GM21367 (cell line): ENCODE measurements at regions not wholly inside any gene's neighbourhood (a gene's known extent, or its start where the extent isn't known, plus 50 kb on each side); places are given as distances from the start of the nearest gene placed in this dataset.
"Not testable (repeated sequence)": the region's sequence is repeated elsewhere in the genome, so short reads cannot be mapped to it uniquely, and the experiment has no call there.

Experiments
- ATAC-seq: cut with Tn5 transposase; IDR thresholded peaks from one replicate; pipeline ENCODE4 v1.9.1; 2021; ENCODE audit not compliant: unreplicated experiment

GRCh38 chr10:32143302-32143847 lies 87.2 kb upstream of the KIF5B start:
- ATAC-seq = no peak

- ATAC-seq = no peak
Observed at GRCh38 chr10:32142646-32143045, 86.4 kb upstream of the KIF5B start.

DNA sequence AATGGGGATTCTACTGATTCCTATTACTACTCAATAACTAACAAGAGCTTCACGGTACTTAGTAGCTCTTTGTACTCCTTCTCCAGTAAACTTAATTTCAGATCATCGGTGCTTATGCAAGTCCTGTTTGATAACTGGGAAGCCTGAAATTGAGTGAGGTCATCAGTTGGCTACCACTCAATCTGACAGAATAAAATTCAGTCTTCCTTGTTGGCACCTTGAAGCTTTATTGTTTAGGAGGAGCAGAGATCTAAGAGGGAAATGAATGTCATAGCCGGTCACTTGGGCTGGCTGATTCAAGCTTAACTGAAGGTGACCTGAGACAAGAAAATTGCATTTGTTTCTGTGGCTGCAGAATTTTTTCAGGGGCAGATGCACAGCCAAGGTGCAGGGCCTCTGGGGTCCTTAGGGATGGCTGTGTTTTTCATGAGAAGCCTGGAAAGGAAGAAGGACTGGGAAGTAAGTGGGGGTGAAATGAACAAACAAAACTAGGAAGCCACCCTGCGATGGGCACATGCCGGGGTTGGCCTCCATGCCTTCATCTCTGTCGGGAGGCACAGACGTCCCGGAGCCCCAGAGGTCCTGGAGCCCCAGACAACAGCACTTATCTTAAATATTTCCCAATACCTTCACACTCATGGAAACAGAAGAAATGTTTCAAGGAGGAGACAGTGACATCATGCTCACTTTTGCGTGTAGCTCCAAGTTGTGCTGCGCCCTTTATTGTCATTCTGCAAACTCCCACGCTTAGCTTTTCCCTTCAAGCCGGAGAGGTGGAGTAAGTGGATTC lies 85.0 kb upstream of the KIF5B start:
- no peak for ATAC-seq

DNA sequence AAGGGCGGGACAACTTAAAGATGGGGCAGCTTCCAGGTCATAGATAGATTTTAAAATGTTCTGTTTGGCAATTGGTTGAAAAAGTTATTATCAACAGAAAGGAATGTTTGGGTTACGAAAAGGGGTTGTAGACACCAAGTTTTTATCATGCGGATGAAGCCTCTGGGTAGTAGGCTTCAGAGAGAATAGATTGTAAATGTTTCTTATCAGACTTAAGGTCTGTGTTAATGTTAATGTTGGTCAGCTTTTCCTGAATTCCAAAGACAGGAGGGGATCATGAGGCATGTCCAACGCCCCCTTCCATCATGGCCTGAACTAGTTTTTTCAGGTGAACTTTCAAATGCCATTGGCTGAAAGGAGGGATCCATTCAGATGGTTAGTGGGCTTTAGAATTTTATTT lies 84.2 kb upstream of the KIF5B start:
- no peak for ATAC-seq

DNA sequence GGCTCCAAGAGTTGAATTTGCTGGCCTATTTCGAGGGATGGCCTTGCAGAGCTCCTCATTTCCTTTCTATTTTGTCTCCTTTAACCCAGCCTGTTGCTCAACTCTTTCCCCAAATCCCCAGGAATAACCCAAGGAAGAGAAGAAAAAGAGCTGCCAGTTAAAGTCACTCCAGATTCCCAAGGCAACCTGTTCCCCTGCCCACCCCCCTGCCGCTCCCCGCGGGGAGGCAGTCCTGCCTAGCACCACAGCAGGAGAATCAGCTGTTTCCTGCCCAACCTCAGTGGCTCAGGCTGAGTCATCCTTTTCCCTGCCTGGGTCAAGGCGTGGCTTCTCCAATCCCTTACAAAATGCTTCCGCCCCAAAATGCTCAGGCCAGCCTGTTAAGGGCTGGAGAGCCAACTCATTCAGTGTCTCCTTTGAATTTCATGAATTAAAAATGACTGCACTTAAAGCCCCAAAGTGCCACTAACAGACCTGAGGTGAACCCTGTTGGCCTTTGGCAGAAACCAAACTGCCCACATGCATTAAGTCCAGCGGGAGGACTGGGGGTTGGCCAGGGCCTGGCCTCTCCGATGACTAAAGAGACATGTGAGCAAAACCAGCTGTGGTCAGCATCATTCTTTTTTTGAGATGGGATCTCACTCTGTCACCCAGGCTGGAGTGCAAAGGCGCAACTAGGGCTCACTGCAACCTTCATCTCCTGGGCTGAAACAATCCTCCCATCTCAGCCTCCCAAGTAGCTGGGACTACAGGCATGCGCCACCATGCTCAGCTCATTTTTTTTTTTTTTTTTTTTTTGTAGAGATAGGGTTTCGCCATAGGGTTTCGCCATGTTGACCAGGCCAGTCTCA lies 83.2 kb upstream of the KIF5B start:
- no peak for ATAC-seq

DNA sequence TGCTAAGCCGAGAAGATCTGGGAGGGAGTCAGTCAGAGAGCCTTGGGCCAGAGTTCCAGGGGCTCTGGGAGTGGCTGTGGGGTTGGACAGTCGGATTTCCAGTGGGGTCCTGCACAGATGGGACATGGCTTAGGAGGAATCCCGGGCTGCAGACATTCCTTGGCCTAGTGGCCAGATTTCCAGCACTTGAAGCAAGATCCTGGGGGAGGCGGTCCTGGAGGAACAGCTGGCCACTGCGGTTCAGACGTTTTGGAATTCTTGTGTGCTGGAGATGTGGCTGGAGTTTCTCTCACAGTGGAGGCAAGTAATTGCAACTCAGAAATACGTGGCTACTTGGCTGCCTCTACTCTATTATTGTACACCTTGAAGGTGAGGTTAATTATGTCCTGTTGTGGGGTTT lies 80.7 kb upstream of the KIF5B start:
- ATAC-seq = not testable (repeated sequence)

- ATAC-seq = not testable (repeated sequence)
Observed at GRCh38 chr10:32135796-32136195, 79.6 kb upstream of the KIF5B start.

DNA sequence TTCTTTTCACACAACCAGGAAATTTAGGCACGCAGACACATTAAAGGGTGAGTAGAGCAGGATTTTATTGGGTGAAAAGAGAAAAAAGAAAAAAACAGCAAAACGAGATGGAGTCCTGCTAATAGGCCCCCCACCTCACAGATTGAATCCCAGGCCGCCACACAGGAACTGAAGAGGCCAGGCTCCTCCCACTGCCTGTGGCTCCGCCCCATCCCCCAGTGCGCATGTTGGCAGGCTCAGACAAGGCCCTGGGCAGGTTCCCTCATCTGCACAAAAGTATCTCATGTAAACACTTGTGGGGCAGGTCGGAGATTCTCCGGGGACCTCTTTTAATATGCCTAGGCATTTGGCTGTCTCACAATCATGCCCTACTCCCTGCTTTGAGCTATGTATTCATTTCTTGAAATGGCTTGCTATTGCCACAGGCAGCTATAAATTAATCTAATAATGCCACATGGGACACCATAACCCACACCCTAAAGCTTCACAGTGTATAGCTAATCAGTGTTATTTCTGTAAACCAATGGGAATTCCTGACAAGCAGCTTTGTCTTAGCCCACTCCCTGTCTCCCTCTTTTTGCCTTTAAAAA lies 76.2 kb upstream of the KIF5B start:
- ATAC-seq = no peak

GRCh38 chr10:32131388-32131787 lies 75.2 kb upstream of the KIF5B start:
- no peak for ATAC-seq

- no peak for ATAC-seq
Observed at GRCh38 chr10:32130788-32131187, 74.6 kb upstream of the KIF5B start.

DNA sequence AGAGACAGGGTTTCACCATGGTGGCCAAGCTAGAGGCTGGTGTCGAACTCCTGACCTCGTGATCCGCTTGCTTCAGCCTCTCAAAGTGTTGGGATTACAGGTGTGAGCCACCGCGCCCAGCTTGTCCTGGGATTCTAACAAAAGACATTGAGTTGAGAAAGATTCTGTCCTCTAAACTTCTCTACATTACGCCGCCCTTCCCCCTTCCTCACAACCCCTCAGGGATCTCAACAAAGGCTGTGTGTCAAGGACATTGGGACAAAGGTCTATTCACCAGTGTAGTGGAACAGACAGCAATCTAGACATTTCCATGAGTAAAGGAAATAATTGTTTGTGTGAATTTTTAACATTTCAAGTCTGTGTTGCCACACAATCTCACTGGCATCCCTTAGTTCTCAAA lies 68.8 kb upstream of the KIF5B start:
- ATAC-seq = no peak

- no peak for ATAC-seq
Observed at GRCh38 chr10:32123021-32123420, 66.8 kb upstream of the KIF5B start.

DNA sequence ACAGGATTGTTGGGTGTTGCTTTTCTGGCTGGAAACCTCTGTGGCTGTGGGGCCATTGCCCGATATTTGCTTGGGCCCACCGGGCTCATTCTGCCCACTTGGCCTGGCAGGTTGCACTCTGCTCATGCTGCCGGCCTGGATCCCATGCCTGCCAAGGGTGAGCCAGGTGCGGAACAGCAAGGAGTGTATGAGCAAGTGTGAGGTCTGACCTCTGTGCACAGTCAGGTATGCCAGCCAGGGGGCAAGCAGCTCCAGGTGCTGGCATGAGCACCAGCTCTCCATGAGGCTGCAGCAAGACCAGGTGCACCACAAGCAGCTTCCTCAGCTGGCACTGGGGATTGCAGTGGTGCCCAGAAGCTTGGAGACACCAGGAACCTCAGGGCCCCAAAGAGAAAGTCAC lies 65.4 kb upstream of the KIF5B start:
- ATAC-seq = no peak

GRCh38 chr10:32120147-32120546 lies 63.9 kb upstream of the KIF5B start:
- no peak for ATAC-seq

- no peak for ATAC-seq
Observed at GRCh38 chr10:32114508-32114907, 58.3 kb upstream of the KIF5B start.

DNA sequence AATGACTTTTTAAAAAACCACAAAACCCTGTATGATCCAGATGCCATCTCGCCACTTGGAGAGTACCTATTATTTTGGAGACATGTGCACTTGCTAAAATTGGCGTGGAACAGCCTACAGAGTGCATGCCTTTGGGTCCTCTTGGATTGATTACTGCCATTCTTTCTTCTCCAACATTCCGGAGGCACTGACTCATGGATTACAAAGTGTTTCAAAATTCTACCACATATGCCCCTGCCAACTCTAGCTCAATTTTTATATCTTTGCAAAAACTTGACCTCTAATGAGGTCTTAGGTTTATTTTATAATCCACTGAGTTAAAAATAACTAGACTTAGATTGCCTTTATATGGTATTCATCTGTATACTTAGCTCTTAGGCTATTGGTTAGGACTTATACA lies 55.8 kb upstream of the KIF5B start:
- ATAC-seq = no peak

GRCh38 chr10:32111585-32111984 lies 55.4 kb upstream of the KIF5B start:
- ATAC-seq = no peak

DNA sequence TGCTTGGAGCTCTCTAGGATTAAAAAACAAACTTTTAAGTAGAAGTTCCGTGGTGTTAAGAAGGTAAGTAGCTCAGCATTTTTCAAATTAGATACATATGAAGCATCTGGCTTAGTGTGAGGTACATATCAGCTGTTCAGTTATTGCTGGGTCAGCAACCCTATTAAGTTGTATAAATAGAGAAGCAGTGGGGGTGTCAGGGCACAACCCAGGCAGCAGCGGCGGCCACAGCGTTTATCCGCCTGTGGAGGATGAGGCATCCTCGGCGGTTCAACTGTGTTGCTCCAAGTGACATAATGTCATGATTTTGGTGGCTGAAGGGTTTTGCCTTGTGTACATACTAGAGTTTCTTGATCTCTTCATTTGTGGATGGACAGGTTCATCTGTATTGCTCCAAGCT lies 54.6 kb upstream of the KIF5B start:
- ATAC-seq = no peak

DNA sequence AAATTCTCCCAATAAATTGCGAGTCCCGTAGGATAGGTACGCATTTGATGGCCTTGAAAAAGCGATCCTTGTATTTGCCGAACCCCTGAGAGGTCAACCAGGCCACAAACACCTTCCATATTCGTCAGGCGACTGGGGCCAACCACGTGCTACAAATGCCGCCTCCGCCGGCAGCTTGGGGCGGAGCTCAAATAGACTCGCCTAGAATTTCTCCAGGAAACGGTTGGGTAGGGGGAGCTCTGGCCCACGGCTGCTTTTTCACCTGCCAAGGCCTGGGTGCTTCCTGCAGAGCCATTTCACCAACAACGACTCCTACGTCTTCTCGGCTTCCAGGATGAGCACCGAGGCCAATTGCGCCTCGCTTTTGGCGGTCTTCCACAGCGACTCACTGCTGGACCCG lies 53.4 kb upstream of the KIF5B start:
- no peak for ATAC-seq
